ENCODE measurements at regions not wholly inside any gene's neighbourhood (a gene's known extent, or its start where the extent isn't known, plus 50 kb on each side); places are given as distances from the start of the nearest gene placed in this dataset.

DNA sequence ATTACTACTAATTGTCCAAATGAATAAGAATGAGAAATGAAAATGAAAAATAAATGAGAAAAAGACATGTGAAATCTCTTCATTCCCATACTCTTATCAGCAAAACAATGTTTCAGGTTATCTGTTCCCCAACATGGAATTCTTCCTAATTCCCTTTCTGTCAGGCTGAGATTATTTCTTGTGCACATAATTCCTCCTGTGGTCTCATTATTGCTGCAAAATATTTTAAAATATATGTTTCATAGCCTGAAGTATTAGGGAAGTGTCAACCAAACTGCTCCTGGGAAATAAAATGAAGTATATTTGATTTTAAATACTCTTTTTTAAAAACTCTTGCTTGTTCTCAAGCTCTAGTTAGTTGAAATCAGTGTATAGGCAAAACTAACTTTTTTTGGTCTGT, 314.9 kb downstream of the USP25 start:
- DNase-seq (ENCODE audit: low read depth), result no peak
- no peak for TF ChIP-seq CTCF (conservative IDR thresholded peaks at IDR 0.05; ENCODE audit: control insufficient read depth, insufficient read depth, low read depth, low read length)
- H3K4me3 ChIP-seq (ENCODE audit: control insufficient read depth, low read depth, low read length), result no peak overlapping the region

GRCh38 chr21:16046656-16047330, 317.0 kb downstream of the USP25 start:
- no peak overlapping the region for H3K4me3 ChIP-seq (ENCODE audit: control insufficient read depth, low read depth, low read length)
- TF ChIP-seq CTCF (conservative IDR thresholded peaks at IDR 0.05; ENCODE audit: control insufficient read depth, insufficient read depth, low read depth, low read length), result no peak
- DNase-seq (ENCODE audit: low read depth), result peak; percentile 72

DNA sequence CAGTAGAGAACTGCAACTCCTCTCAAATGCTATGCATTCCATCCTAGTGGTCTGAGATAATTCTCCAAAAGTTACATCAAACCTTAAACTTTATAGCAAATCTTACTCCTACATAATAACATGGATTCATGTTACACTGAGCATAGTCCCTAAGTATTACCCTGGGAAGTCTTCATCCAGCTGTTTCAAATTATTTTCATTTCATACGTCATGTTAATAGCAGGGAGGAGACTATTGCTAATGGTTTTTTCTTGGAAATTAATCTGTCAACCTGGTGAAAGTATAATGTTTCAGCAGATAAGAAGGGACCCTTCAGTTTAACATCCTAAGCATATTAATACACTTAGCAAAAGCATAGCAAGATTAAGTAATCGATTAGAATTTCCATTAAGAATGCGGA, 318.1 kb downstream of the USP25 start:
- TF ChIP-seq CTCF (conservative IDR thresholded peaks at IDR 0.05; ENCODE audit: control insufficient read depth, insufficient read depth, low read depth, low read length), result no peak
- H3K4me3 ChIP-seq (ENCODE audit: control insufficient read depth, low read depth, low read length), result no peak overlapping the region
- peak; percentile 70 for DNase-seq (ENCODE audit: low read depth)

- no peak overlapping the region for H3K4me3 ChIP-seq (ENCODE audit: control insufficient read depth, low read depth, low read length)
Observed at GRCh38 chr21:16055014-16055413, 325.2 kb downstream of the USP25 start.

DNA sequence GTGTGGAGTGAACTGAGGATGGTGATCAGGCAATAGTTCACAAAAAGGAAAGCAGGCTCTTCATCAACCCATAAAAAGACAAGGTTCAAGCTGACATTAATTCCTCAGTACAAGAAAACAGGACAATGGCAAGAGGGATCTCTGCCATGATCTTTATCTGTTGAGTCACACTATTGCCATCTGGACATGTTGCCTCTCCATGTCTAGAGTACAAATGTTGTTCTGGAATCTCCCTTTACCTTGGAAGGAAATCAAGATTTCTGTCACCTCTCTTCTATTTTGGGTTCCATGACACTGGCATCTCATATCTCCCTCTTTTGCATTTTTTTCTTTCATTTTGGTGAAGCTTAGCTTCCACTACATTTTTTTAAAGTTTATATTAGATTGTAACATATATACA, 329.1 kb downstream of the USP25 start:
- no peak for TF ChIP-seq CTCF (conservative IDR thresholded peaks at IDR 0.05; ENCODE audit: control insufficient read depth, insufficient read depth, low read depth, low read length)
- H3K4me3 ChIP-seq (ENCODE audit: control insufficient read depth, low read depth, low read length), result no peak overlapping the region
- DNase-seq (ENCODE audit: low read depth), result no peak

More at GRCh38 chr21:16055014-16055413, 325.2 kb downstream of the USP25 start:
- TF ChIP-seq CTCF (conservative IDR thresholded peaks at IDR 0.05; ENCODE audit: control insufficient read depth, insufficient read depth, low read depth, low read length), result no peak
- no peak for DNase-seq (ENCODE audit: low read depth)

DNA sequence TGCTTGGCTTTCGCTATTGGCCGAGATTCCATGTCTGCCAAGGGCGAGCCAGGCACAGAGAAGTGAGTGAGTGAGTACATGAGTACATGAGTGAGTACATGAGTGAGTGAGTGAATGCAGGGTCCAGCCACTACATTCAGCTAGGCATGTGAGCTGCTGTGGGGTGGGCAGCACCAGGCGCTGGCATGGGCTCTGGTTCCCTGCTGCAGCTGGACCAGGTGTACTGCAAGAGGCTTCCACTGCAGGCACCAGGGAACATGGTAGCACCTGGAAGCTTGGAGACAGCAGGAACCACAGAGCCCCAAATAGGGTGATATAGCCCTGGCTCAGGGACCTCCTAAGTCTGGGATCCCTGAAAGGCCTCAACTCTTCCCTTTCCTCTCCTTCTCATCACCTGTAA, 330.2 kb downstream of the USP25 start:
- DNase-seq (ENCODE audit: low read depth), result no peak
- TF ChIP-seq CTCF (conservative IDR thresholded peaks at IDR 0.05; ENCODE audit: control insufficient read depth, insufficient read depth, low read depth, low read length), result no peak

DNA sequence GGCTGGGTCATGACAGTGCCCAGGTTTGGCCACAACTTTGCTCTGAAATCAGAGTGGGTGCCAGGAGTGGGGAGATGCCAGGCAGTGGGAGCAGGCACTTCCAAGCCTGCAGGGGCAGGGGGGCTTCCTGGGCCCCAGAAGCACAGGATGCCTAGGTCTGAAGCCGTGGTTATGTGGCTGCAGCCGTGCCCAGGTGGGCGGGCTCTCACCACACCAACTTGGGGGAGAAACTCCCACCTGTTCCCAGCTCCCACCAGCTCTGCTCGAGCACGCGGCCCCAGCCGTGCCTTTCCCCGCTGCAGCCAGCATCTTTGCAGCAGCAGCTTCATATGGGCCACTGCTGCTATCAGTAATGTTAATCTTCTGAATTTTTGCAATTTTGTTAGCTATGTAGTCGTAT, 331.4 kb downstream of the USP25 start:
- H3K4me3 ChIP-seq (ENCODE audit: control insufficient read depth, low read depth, low read length), result no peak overlapping the region
- no peak for DNase-seq (ENCODE audit: low read depth)
- no peak for TF ChIP-seq CTCF (conservative IDR thresholded peaks at IDR 0.05; ENCODE audit: control insufficient read depth, insufficient read depth, low read depth, low read length)

More for the DNA sequence above, 330.2 kb downstream of the USP25 start:
- H3K4me3 ChIP-seq (ENCODE audit: control insufficient read depth, low read depth, low read length), result no peak overlapping the region

Data from fibroblast of mammary gland (primary cell).